Heart left ventricle (tissue), 13 donors: ENCODE measurements at regions not wholly inside any gene's neighbourhood (a gene's known extent, or its start where the extent isn't known, plus 50 kb on each side); places are given as distances from the start of the nearest gene placed in this dataset.

Experiments
- POLR2A ChIP-seq, 2 donors: fragments of 450-650 bp; IDR thresholded peaks; one replicate each; pipeline ENCODE4 v1.6.1; 2017; ENCODE audit warnings: antibody characterized with exemption in 2 of 2, mild to moderate bottlenecking in 2 of 2, moderate library complexity in 2 of 2
- TF ChIP-seq, protein P1 (sequence below), 12 donors: fragments of 200-600 bp; sonication (generic) in 4 of 12; IDR thresholded peaks; one replicate each; pipeline versions ENCODE4 v1.5.0 to v1.8.0; 2018 to 2022; ENCODE audit warnings: antibody characterized with exemption in 12 of 12, mild to moderate bottlenecking in 5 of 12
- donor health status: ischemic (EF 13 %, LVEDD 7.1; RV severe dilation, severe dysfunction).
- donor health status: DM: no; HTN: yes; CAD: no.
- donor health status: DM: no; HTN: no; CAD: no.
- donor health status: ischemic (EF 25% LVEDD 6.9; RV normal size, moderate dysfunction).
- donor health status: ischemic (EF 25% LVEDD 5.7; RV mildly dilated, moderate dysfunction).
- donor health status: ischemic (EF 35%, LVEDD 5.7; RV mildly dilated, moderate dysfunction).
- donor health status: nonischemic (EF 11% LVEDD 7.7; RV severe dilation, severe dysfunction).
- donor health status: DM: yes; HTN: yes; CAD: no.
- donor health status: PGD.
- donor health status: ischemic (EF 29% LVEDD 5.4; RV normal size, mild dysfunction).
- donor health status: nonischemic (EF 23%, LVEDD 6.1; RV moderate dilation, normal function).

DNA sequence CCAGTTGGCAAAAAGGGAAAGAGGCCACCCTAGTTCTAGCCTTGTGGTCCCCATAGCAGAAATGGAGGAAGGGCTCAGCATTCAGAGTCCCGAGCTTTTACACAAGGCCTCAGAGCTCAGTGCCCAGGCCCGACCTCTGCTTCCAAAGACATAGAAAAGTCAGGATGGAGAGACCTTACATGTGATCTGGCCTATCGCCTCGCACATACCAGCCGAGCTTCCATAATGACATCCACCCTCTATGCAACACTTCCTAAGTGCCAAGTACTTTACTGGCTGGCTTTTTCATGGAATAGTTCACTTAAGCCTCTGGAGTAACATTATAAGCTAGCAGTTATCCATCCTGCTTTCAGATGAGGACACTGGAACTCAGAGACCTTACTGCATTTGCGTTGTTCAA is 275.9 kb downstream of the FAM43A start:
- TF ChIP-seq, protein P1, sequence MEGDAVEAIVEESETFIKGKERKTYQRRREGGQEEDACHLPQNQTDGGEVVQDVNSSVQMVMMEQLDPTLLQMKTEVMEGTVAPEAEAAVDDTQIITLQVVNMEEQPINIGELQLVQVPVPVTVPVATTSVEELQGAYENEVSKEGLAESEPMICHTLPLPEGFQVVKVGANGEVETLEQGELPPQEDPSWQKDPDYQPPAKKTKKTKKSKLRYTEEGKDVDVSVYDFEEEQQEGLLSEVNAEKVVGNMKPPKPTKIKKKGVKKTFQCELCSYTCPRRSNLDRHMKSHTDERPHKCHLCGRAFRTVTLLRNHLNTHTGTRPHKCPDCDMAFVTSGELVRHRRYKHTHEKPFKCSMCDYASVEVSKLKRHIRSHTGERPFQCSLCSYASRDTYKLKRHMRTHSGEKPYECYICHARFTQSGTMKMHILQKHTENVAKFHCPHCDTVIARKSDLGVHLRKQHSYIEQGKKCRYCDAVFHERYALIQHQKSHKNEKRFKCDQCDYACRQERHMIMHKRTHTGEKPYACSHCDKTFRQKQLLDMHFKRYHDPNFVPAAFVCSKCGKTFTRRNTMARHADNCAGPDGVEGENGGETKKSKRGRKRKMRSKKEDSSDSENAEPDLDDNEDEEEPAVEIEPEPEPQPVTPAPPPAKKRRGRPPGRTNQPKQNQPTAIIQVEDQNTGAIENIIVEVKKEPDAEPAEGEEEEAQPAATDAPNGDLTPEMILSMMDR (IDR thresholded peaks at IDR 0.05) = no peak
- no peak for TF ChIP-seq POLR2A (IDR thresholded peaks at IDR 0.05)
